DOHH2 (cell line): ENCODE measurements at regions not wholly inside any gene's neighbourhood (a gene's known extent, or its start where the extent isn't known, plus 50 kb on each side); places are given as distances from the start of the nearest gene placed in this dataset.

ENCODE experiments used
- H3F3A ChIP-seq: fragments of 200-600 bp; sonication (generic), shearing (Covaris generic); 2 replicates; pipeline ENCODE4 v1.6.0; 2016; ENCODE audit warnings: antibody characterized with exemption, mild to moderate bottlenecking; ENCODE audit not compliant: control insufficient read depth, insufficient read depth
- H3K27ac ChIP-seq: fragments of 200-600 bp; sonication (generic); 2 replicates; pipeline ENCODE4 v1.5.1; 2014; ENCODE audit warnings: low read depth, mild to moderate bottlenecking, low read length, moderate library complexity
- H3K27me3 ChIP-seq: fragments of 200-600 bp; sonication (generic); 2 replicates; pipeline ENCODE4 v1.6.1; 2014; ENCODE audit warnings: mild to moderate bottlenecking, low read length, mixed read lengths; ENCODE audit not compliant: control insufficient read depth
- H3K36me3 ChIP-seq: fragments of 200-600 bp; sonication (generic); 2 replicates; pipeline ENCODE4 v1.6.1; 2014; ENCODE audit warnings: mild to moderate bottlenecking, low read length, moderate library complexity, mixed read lengths; ENCODE audit not compliant: control insufficient read depth
- H3K4me1 ChIP-seq: fragments of 200-600 bp; sonication (generic); 2 replicates; pipeline ENCODE4 v1.6.1; 2014; ENCODE audit warnings: mild to moderate bottlenecking, low read length, mixed read lengths; ENCODE audit not compliant: control insufficient read depth
- H3K4me2 ChIP-seq: fragments of 200-600 bp; sonication (generic); 2 replicates; pipeline ENCODE4 v1.6.0; 2014; ENCODE audit warnings: mild to moderate bottlenecking, low read length, moderate library complexity
- H3K4me3 ChIP-seq: fragments of 200-600 bp; sonication (generic); 2 replicates; pipeline ENCODE4 v1.5.1; 2014; ENCODE audit warnings: mild to moderate bottlenecking, low read length, mixed read lengths
- H3K79me2 ChIP-seq: fragments of 200-600 bp; sonication (generic); 2 replicates; pipeline ENCODE4 v1.6.1; 2014; ENCODE audit warnings: mild to moderate bottlenecking, low read length, mixed read lengths; ENCODE audit not compliant: control insufficient read depth
- H3K9me2 ChIP-seq: fragments of 200-600 bp; sonication (generic); replicated peaks from 2 replicates; pipeline ENCODE4 v1.6.1; 2014; ENCODE audit warnings: mild to moderate bottlenecking, low read length, mixed read lengths; ENCODE audit not compliant: control insufficient read depth
- H3K9me3 ChIP-seq: fragments of 200-600 bp; sonication (generic); 2 replicates; pipeline ENCODE4 v1.6.1; 2014; ENCODE audit warnings: antibody characterized with exemption, low read length, mixed read lengths; ENCODE audit not compliant: control insufficient read depth, insufficient read depth
- H4K20me1 ChIP-seq: fragments of 200-600 bp; sonication (generic); 2 replicates; pipeline ENCODE4 v1.6.0; 2014; ENCODE audit warnings: low read depth, mild to moderate bottlenecking, antibody characterized with exemption, low read length, moderate library complexity; ENCODE audit not compliant: control insufficient read depth, insufficient read depth
- EZH2phosphoT487 ChIP-seq: fragments of 200-600 bp; sonication (generic); IDR thresholded peaks from 2 replicates; pipeline ENCODE4 v1.6.1; 2017; ENCODE audit warnings: borderline replicate concordance, mild to moderate bottlenecking, antibody characterized with exemption, low read length, moderate library complexity, mixed read lengths
- TF ChIP-seq, protein P1 (sequence below): fragments of 200-600 bp; sonication (generic); IDR thresholded peaks from one replicate; pipeline ENCODE4 v1.5.1; 2014; ENCODE audit warnings: antibody characterized with exemption, mild to moderate bottlenecking, low read depth, low read length; ENCODE audit not compliant: poor library complexity, severe bottlenecking

GRCh38 chr20:24149175-24149574 lies 160.6 kb upstream of the GGTLC1 start:
- no peaks in the 10 kb centered on the region for H3F3A ChIP-seq
- H4K20me1 ChIP-seq: no peaks in the 10 kb centered on the region
- TF ChIP-seq, protein P1, sequence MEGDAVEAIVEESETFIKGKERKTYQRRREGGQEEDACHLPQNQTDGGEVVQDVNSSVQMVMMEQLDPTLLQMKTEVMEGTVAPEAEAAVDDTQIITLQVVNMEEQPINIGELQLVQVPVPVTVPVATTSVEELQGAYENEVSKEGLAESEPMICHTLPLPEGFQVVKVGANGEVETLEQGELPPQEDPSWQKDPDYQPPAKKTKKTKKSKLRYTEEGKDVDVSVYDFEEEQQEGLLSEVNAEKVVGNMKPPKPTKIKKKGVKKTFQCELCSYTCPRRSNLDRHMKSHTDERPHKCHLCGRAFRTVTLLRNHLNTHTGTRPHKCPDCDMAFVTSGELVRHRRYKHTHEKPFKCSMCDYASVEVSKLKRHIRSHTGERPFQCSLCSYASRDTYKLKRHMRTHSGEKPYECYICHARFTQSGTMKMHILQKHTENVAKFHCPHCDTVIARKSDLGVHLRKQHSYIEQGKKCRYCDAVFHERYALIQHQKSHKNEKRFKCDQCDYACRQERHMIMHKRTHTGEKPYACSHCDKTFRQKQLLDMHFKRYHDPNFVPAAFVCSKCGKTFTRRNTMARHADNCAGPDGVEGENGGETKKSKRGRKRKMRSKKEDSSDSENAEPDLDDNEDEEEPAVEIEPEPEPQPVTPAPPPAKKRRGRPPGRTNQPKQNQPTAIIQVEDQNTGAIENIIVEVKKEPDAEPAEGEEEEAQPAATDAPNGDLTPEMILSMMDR: no peak
- no peak for TF ChIP-seq EZH2phosphoT487
- H3K27ac ChIP-seq: no peak overlapping the region
- H3K27me3 ChIP-seq: no peaks in the 10 kb centered on the region
- peaks cover 4% of the 10 kb centered on the region; the same call in 1 of the 2 replicates for H3K9me3 ChIP-seq
- H3K4me3 ChIP-seq: no peak overlapping the region
- H3K79me2 ChIP-seq: no peaks in the 10 kb centered on the region
- no peaks in the 10 kb centered on the region for H3K9me2 ChIP-seq
- 0 out of 2 replicates have a peak, but pooled peaks cover 5% of the 10 kb centered on the region for H3K4me1 ChIP-seq
- H3K4me2 ChIP-seq: no peak overlapping the region
- H3K36me3 ChIP-seq: no peaks in the 10 kb centered on the region

GRCh38 chr20:24148372-24148771 lies 159.8 kb upstream of the GGTLC1 start:
- no peaks in the 10 kb centered on the region for H3K9me2 ChIP-seq
- H3K4me3 ChIP-seq: no peak overlapping the region
- H3F3A ChIP-seq: no peaks in the 10 kb centered on the region
- H3K27me3 ChIP-seq: no peaks in the 10 kb centered on the region
- TF ChIP-seq, protein P1: no peak
- TF ChIP-seq EZH2phosphoT487: no peak
- no peaks in the 10 kb centered on the region for H3K36me3 ChIP-seq
- H3K4me2 ChIP-seq: no peak overlapping the region
- no peak overlapping the region for H3K27ac ChIP-seq
- H3K79me2 ChIP-seq: no peaks in the 10 kb centered on the region
- no peaks in the 10 kb centered on the region for H4K20me1 ChIP-seq
- 0 out of 2 replicates have a peak, but pooled peaks cover 5% of the 10 kb centered on the region for H3K4me1 ChIP-seq
- peaks cover 4% of the 10 kb centered on the region; the same call in 1 of the 2 replicates for H3K9me3 ChIP-seq

DNA sequence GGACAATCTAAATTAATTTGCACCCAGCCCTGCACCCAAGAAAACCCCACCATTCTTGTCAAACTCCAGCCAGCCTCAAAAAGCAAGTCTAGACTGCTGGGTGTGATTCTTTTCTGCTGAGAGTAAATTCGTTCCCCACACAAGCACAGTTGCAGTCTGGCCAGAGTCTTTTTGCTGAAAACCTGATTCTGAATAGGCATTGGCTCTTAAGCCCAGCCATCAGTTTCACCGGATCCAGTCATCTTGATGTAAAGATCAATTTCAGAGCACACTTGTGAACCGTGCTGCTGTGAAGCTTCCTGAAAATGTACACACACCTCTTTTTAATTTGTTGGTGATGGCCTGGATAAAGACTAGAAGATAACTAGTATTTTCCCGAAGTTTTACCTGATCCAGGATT lies 159.4 kb upstream of the GGTLC1 start:
- H3K27ac ChIP-seq: no peak overlapping the region
- no peaks in the 10 kb centered on the region for H4K20me1 ChIP-seq
- no peaks in the 10 kb centered on the region for H3K36me3 ChIP-seq
- peaks cover 4% of the 10 kb centered on the region; the same call in 1 of the 2 replicates for H3K9me3 ChIP-seq
- H3F3A ChIP-seq: no peaks in the 10 kb centered on the region
- H3K9me2 ChIP-seq: no peaks in the 10 kb centered on the region
- H3K27me3 ChIP-seq: no peaks in the 10 kb centered on the region
- 0 out of 2 replicates have a peak, but pooled peaks cover 5% of the 10 kb centered on the region for H3K4me1 ChIP-seq
- no peak for TF ChIP-seq EZH2phosphoT487
- TF ChIP-seq, protein P1: no peak
- H3K79me2 ChIP-seq: no peaks in the 10 kb centered on the region
- H3K4me2 ChIP-seq: no peak overlapping the region
- no peak overlapping the region for H3K4me3 ChIP-seq

DNA sequence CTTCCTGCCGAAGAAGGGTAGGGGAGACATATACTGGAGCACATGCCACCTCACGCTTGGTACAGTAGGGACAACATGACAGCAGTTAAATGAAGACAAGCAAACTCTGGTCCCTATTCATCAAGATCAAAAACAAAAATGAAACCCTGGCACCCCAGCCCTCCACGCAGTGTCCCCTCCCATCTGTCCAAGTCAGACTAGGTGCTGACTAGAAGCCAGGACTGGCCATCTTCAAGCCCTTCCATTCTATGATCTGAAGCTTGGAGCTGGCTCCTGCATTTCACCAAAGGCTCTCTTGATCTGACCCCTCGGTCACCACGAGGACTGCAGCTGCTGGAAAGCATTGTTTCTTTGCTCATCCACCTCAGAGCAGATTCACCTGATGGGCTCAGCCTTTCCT lies 158.9 kb upstream of the GGTLC1 start:
- no peaks in the 10 kb centered on the region for H4K20me1 ChIP-seq
- peaks cover 4% of the 10 kb centered on the region; the same call in 1 of the 2 replicates for H3K9me3 ChIP-seq
- no peaks in the 10 kb centered on the region for H3K9me2 ChIP-seq
- no peak overlapping the region for H3K27ac ChIP-seq
- H3F3A ChIP-seq: no peaks in the 10 kb centered on the region
- no peak for TF ChIP-seq EZH2phosphoT487
- TF ChIP-seq, protein P1: no peak
- H3K79me2 ChIP-seq: no peaks in the 10 kb centered on the region
- no peak overlapping the region for H3K4me3 ChIP-seq
- no peaks in the 10 kb centered on the region for H3K27me3 ChIP-seq
- H3K36me3 ChIP-seq: no peaks in the 10 kb centered on the region
- 0 out of 2 replicates have a peak, but pooled peaks cover 5% of the 10 kb centered on the region for H3K4me1 ChIP-seq
- H3K4me2 ChIP-seq: no peak overlapping the region
